ENCODE measurements at regions not wholly inside any gene's neighbourhood (a gene's known extent, or its start where the extent isn't known, plus 50 kb on each side); places are given as distances from the start of the nearest gene placed in this dataset.

- no peak for DNase-seq
Observed at GRCh38 chr9:18167733-18168132, 306.2 kb upstream of the ADAMTSL1 start.

- DNase-seq = no peak
Observed at GRCh38 chr9:18173923-18174322, 300.0 kb upstream of the ADAMTSL1 start.

DNA sequence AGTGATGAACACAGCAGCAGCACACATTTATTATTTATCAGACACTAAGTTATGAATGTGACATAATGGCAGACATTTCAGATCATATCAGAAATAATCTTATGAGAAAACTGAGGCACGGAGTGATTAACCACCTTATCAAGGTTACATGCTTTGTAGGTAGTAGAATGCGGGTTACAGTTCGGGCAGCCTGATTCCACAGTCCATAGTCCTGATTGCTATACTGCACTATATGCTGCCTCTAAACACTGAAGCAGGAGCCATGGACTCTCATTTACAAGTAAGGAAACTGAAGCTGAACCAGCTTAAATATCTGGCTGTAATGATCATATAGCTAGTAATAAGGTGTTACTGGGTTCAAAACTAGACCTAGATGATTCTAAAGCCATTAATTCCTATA lies 291.3 kb upstream of the ADAMTSL1 start:
- DNase-seq = no peak

GRCh38 chr9:18183974-18184373 lies 290.0 kb upstream of the ADAMTSL1 start:
- DNase-seq = no peak

- no peak for DNase-seq
Observed at GRCh38 chr9:18184401-18184800, 289.6 kb upstream of the ADAMTSL1 start.

DNA sequence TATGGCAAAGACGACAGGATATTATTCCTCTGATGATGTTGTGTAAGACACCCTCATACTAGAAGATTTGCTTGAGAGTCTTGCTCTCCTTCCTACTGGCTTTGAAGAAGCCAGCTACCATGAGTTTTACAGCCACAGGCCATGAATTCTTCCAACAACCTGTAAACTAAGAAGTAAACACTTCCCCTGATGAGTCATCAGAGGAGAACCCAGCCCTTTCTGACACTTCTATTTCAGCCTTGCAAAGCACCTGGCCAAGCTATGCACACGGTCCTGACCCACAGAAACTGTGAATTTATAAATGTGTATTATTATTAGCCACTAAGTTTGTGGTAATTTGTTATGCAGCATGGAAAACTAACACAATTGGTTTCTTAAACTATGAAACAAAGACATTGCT lies 288.8 kb upstream of the ADAMTSL1 start:
- no peak for DNase-seq

- no peak for DNase-seq
Observed at GRCh38 chr9:18188971-18189370, 285.0 kb upstream of the ADAMTSL1 start.

GRCh38 chr9:18189871-18190670 lies 283.9 kb upstream of the ADAMTSL1 start:
- DNase-seq = no peak

GRCh38 chr9:18190671-18191374 lies 283.1 kb upstream of the ADAMTSL1 start:
- DNase-seq = no peak

DNA sequence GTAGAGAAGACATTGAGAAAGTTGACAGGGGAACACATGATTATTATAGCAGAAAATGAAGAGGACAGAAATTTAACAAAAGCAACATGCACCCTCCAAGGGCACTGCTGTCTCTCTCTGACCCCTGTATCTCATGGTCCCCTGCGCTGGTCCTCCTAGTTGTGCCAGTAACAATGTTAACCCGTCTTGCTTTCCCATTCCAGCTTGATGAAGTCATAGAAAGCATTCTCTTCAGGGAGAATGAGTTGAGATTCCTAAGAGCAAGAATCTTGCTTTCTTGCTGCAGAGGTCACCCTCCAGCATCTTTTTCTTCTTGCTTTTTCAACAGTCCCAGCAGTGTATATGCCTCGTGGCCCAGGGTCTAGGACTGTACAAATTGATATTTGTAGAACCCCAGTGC lies 279.6 kb upstream of the ADAMTSL1 start:
- no peak for DNase-seq

GRCh38 chr9:18195223-18195622 lies 278.7 kb upstream of the ADAMTSL1 start:
- no peak for DNase-seq

GRCh38 chr9:18202924-18203323 lies 271.0 kb upstream of the ADAMTSL1 start:
- no peak for DNase-seq

- DNase-seq = no peak
Observed at GRCh38 chr9:18207735-18208134, 266.2 kb upstream of the ADAMTSL1 start.

- no peak for DNase-seq
Observed at GRCh38 chr9:18208166-18209059, 265.5 kb upstream of the ADAMTSL1 start.

DNA sequence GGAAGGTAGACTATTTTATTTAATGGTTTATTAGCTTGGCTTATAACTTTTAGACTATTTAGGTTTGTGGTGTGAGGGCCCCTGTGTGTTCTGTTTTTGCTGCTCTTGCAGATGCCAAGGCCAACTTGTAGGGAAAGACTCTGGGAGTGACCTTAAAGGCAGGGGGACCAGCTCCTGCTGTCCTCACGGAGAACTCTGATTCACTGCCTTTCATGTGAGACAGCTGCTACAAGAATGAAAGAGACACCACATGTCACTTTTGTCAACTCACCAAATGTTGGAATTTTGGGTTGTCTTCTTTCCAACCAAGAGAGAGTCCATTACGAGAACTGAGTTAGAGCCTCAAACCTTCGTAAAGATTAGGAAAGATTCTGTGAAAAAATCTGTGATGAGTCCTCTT lies 258.3 kb upstream of the ADAMTSL1 start:
- DNase-seq = no peak

DNA sequence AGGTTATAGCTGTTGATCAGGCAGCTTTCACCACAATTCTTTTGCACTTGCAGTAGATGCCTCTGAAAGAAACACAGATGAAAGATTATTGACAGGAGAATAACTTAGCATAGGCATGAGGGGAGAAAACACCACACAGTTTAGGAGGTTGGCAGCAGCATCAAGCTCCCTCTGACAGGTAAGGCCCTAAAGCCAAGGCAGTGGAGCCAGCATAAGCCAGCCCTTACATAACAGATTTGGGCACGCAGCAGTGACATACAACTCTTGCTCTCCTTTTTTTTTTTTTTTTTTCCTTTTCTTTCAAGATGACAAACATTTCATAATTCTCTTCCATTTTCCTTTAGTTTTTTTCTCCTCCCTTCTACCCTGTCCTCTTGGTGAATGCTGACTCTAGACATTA lies 257.6 kb upstream of the ADAMTSL1 start:
- DNase-seq = no peak

GRCh38 chr9:18228101-18228500 lies 245.9 kb upstream of the ADAMTSL1 start:
- no peak for DNase-seq

GRCh38 chr9:18229992-18230676 lies 243.8 kb upstream of the ADAMTSL1 start:
- DNase-seq = no peak

DNA sequence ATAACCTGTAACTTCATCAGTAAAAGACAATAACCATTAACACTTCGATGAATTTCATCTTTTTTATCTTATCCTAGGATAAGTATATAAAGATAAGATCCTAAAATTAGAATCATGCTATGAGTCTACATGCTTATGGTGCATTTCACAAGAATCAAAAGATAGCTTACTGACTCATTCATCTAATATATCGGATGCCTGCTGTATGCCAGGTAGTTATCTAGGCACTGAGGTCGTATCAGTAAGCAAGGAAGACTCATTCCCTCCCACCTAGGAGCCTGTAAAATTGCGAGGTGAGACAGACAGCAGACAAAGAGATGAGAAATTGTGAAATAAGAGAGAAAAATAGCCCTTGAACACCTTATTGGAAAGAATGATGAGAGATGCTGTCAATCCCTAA lies 240.6 kb upstream of the ADAMTSL1 start:
- no peak for DNase-seq

DNA sequence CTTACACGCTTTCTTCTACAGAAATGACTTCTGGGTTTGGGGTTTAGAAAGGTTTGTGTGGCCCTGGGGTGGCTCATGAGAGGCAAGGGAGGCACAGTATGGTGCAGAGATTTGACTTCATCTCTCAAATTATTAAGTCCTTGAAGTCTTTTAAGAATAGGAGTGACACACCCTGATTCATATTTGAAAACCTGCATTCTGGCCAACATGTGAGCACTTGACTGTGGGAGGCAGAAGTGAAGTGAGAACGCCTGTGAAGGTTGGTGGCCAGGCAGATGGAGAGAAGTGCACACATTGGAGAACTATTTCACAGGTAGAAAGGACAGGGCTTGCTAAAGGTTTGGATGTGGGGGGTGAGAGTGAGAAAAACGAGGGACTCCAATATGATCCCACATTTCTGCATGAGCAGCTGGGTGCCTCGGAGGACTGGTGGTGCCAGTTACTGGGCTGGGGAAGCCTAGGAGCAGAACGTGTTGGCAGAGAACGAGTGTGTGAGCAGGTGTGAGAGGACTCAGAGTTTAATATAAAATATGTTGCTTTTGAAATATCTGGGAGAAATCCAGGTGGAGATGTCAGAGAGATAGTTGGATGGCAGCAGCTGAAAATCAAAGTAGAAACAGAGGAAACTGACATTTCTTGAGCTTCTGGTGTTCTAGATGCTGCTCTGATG lies 240.0 kb upstream of the ADAMTSL1 start:
- DNase-seq = no peak

DNA sequence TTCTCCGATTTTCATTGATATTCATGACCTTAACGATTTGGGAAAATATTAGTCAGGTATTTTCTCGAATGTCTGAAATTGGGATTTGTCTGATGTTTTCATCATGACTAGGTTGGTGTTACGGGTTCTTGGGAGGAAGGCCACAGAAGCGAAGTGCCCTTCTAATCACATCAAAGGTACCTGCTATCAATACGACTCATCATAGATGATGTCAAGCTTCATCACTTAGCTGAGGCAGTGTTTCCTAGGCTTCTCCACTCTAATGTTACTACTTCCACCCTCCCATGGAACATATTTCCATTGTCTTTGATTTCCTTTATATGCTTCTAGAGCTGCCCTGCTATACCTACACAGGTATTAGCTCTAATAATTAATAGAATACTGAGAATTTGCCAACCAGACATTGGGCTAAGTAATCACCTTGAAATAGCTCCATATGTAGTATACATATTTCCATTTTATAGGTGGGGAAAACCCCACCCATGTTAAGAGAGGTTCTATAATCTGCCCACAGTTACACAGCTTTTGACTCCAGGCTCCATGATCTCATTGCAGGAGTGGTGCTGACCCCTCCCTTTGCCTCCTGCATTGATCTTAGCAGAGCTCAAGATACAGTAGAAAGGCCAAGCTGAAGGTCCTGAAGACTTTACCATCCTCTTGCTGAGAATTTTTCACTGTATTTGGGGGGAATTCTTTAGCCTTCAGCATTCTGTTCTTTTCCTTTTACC lies 238.6 kb upstream of the ADAMTSL1 start:
- no peak for DNase-seq

GRCh38 chr9:18236336-18236735 lies 237.6 kb upstream of the ADAMTSL1 start:
- DNase-seq = no peak
